ENCODE measurements at regions not wholly inside any gene's neighbourhood (a gene's known extent, or its start where the extent isn't known, plus 50 kb on each side); places are given as distances from the start of the nearest gene placed in this dataset.

DNA sequence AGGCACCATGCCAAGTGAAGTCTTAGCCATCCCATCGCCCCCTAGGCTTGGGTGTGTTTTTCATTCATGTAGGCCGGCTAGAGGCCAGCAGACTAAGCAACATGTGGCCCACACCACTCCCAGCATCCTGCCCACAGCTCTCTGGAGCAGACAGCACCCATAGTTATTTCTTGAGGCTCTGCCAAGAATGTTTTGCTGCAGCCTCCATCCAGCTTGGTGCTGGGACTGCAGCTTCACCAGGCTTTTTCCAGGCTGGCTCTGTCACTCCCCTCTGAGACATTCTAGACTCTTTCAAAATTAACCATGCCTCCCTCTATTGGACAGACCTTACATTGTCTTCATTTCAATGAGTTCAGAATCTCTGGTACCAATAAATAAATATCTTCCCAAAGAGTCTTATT, 104.2 kb downstream of the DUSP10 start:
- no peak for TF ChIP-seq POLR2AphosphoS5 (IDR thresholded peaks at IDR 0.05; ENCODE audit: insufficient read depth, low read depth, low read length)
- TF ChIP-seq JUN (IDR thresholded peaks at IDR 0.05; ENCODE audit: borderline replicate concordance, insufficient read depth, insufficient read length, low read depth): no peak
- TF ChIP-seq, protein P1, sequence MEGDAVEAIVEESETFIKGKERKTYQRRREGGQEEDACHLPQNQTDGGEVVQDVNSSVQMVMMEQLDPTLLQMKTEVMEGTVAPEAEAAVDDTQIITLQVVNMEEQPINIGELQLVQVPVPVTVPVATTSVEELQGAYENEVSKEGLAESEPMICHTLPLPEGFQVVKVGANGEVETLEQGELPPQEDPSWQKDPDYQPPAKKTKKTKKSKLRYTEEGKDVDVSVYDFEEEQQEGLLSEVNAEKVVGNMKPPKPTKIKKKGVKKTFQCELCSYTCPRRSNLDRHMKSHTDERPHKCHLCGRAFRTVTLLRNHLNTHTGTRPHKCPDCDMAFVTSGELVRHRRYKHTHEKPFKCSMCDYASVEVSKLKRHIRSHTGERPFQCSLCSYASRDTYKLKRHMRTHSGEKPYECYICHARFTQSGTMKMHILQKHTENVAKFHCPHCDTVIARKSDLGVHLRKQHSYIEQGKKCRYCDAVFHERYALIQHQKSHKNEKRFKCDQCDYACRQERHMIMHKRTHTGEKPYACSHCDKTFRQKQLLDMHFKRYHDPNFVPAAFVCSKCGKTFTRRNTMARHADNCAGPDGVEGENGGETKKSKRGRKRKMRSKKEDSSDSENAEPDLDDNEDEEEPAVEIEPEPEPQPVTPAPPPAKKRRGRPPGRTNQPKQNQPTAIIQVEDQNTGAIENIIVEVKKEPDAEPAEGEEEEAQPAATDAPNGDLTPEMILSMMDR (IDR thresholded peaks at IDR 0.05; ENCODE audit: extremely low read depth in 1 of 2, insufficient read depth in 1 of 2, low read depth in 1 of 2, low read length in 2 of 2): no peak
- TF ChIP-seq EZH2 (IDR thresholded peaks at IDR 0.05; ENCODE audit: borderline replicate concordance, low read depth, low read length, severe bottlenecking): no peak
- TF ChIP-seq FOS (IDR thresholded peaks at IDR 0.05; ENCODE audit: borderline replicate concordance, insufficient read depth, low read length): no peak
- no peak for TF ChIP-seq MYC (IDR thresholded peaks at IDR 0.05; ENCODE audit: low read depth, low read length)
- TF ChIP-seq POLR2A (IDR thresholded peaks at IDR 0.05; ENCODE audit: low read depth, low read length): no peak
- TF ChIP-seq, protein P2, sequence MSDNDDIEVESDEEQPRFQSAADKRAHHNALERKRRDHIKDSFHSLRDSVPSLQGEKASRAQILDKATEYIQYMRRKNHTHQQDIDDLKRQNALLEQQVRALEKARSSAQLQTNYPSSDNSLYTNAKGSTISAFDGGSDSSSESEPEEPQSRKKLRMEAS (IDR thresholded peaks at IDR 0.05; ENCODE audit: insufficient read depth, insufficient read length): no peak
- TF ChIP-seq GATA2 (IDR thresholded peaks at IDR 0.05; ENCODE audit: insufficient read depth, insufficient read length, low read depth, low read length): no peak
- CTCF ChIA-PET: no interaction called here
- no TSS peak for BruUV-seq (replicated peaks)

More for the DNA sequence above, 104.2 kb downstream of the DUSP10 start:
- Histone ChIP-seq H3K9me3 (replicated peaks; ENCODE audit: control insufficient read depth, insufficient read depth, low read length) (no peaks in the 10 kb centered on the region), H3K4me2 (ENCODE audit: insufficient read depth, low read length) (no peak overlapping the region), H3K27ac (ENCODE audit: insufficient read depth, low read depth, low read length) (no peak overlapping the region), H3K9ac (replicated peaks; ENCODE audit: extremely low read depth, insufficient read depth, low read length) (no peak overlapping the region), H3K9me1 (replicated peaks; ENCODE audit: control insufficient read depth, extremely low read depth, insufficient read depth, low read length) (peaks cover 2% of the 10 kb centered on the region), H3K27me3 (ENCODE audit: control insufficient read depth in 2 of 2, insufficient read depth in 2 of 2, low read length in 2 of 2) (no peaks in the 10 kb centered on the region), H3K36me3 (ENCODE audit: control insufficient read depth in 2 of 2, extremely low read depth in 1 of 2, insufficient read depth in 2 of 2, low read length in 2 of 2) (no peaks in the 10 kb centered on the region), H3K4me1 (ENCODE audit: control insufficient read depth, extremely low read depth, insufficient read depth, low read length) (no peaks in the 10 kb centered on the region), H2AFZ (ENCODE audit: low read depth, low read length) (no peak overlapping the region), H3K79me2 (ENCODE audit: control insufficient read depth, insufficient read depth, low read length) (no peaks in the 10 kb centered on the region), H4K20me1 (replicated peaks; ENCODE audit: control insufficient read depth, extremely low read depth, insufficient read depth, low read length) (no peaks in the 10 kb centered on the region), H3K4me3 (replicated peaks in 1 of 3; ENCODE audit: insufficient read depth in 1 of 3, low read depth in 1 of 3, low read length in 3 of 3) (no peak overlapping the region)
- intact Hi-C loops (cut with micrococcal nuclease) (no loop called here), dilution Hi-C loops (cut with MboI; ENCODE audit: extremely low pct_ligation_motif_present, low sequenced_read_pairs) (no loop called here)
- DNase-seq (ENCODE audit: low read depth, low spot score) (no peak), FAIRE-seq (no peak)
- POLR2A ChIA-PET: no interaction called here
